Sciatic nerve (tissue), 2 donors: ENCODE measurements at regions not wholly inside any gene's neighbourhood (a gene's known extent, or its start where the extent isn't known, plus 50 kb on each side); places are given as distances from the start of the nearest gene placed in this dataset.
"Not testable (repeated sequence)": the region's sequence is repeated elsewhere in the genome, so short reads cannot be mapped to it uniquely, and the experiment has no call there.

Experiments
- ATAC-seq: fragments of 200-7000 bp; cut with Tn5 transposase; one replicate; pipeline ENCODE4 v1.9.1; 2020; ENCODE audit warnings: mild to moderate bottlenecking, moderate library complexity
- DNase-seq: peaks from one replicate; pipeline ENCODE4 v3.0.0-alpha.2; 2020; ENCODE audit warnings: low spot score
- intact Hi-C: fragments of 100-400 bp; cut with DNase I; formaldehyde crosslinking; loops from one replicate; pipeline ENCODE4 v1.14.2; 2022
- donor health status: DM: no; HTN: no; CAD: no.
- donor health status: DM: no; HTN: no; CAD: no.

DNA sequence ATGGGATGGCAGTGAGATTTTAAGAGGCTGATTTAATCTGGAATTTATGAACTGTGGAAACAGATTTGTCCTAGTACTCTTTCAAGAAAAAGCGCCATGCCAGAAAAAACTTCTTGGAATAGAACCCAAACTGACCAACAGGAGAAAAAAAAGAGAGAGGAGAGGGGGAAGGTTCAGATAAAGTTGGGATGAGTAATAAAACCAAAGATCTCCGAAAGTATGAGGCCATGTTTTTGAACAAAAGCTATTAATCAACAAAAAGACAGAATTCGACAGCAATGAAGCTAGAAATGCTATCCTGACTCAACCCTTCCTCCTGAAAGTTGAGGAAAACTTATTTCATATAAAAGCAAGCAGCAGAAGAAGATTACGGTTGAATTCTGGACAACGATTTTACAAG lies 135.5 kb downstream of the CEMIP2 start:
- no peak for ATAC-seq
- intact Hi-C loops = no loop called here
- DNase-seq = no peak

DNA sequence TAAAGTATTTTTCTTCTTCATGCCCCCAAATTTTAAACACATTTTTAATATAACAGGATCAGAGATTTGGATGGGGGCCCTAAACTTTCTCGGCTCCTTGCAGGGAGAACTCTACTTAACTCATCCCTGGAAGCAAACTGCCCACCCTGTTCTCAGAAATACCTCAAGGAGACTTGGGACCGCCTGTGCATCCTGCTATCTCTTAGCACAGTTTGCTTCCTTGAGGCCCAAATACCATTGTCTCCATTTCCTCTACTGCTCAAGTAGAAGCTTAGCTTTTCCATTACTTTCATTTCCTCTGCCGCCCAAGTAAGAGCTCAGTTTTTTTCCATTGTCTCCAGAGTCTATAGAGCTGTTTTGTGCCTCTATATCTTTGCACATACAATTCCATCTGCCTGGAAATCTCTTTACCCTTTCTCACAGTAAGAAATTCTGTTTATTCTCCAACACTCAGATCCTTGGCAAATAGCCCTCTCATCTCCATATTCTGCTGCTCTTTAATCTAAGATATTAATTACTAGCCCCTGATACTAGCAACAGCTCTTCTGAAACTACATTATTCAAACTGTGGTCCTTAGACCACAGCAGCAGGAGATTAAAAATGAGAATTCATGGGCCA lies 137.8 kb downstream of the CEMIP2 start:
- no peak for ATAC-seq
- intact Hi-C loops = no loop called here
- no peak for DNase-seq

DNA sequence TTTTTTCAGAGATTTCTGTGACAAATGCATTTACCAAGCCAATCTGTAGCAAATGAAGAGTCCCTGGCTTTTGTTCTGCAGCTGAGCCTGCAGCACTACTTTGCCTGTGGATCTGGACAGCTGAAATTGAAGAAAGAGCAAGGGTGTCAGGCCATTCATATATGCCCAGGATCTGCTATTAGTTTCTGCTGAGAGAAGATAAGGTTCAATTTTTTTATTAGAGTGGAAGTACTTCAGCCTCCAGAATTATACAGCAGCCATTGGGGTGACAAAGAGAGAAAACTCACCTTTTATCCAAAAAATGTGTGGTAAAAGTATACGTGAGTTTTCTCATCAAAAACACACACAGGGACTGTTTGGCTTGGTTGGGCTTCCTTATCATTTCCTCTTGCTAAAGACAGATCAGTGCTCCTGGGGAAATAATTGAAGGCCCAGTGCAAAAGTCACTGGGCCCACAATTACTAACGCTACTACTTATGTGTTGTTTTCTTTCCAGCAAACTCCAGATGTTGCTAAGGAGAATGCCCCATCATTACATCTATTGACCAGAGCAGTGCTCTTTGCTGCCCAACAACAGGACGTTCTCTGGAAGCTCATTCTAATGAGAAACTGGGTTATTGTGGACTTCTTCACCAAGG lies 138.6 kb downstream of the CEMIP2 start:
- no peak for ATAC-seq
- intact Hi-C loops = no loop called here
- DNase-seq = no peak

DNA sequence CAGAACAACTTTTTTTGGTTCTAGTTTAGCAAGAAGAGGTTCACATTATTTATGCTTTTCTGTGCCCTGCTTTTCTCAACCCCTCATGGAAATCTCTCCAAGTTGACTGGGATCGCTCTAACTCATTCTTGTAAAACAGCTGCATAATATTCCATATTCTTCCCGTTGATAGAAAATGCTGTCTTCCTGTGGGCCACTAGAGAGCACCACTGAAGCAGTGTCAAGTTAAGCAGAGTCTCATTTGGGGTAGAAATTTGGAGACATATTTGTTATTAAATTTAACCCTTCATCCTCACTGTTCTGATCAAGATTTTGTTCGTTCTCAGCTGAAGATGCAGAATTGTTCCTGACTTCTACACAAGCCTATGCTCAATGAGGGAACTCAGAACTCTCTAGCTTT lies 140.1 kb downstream of the CEMIP2 start:
- no peak for ATAC-seq
- no peak for DNase-seq
- intact Hi-C loops = no loop called here

DNA sequence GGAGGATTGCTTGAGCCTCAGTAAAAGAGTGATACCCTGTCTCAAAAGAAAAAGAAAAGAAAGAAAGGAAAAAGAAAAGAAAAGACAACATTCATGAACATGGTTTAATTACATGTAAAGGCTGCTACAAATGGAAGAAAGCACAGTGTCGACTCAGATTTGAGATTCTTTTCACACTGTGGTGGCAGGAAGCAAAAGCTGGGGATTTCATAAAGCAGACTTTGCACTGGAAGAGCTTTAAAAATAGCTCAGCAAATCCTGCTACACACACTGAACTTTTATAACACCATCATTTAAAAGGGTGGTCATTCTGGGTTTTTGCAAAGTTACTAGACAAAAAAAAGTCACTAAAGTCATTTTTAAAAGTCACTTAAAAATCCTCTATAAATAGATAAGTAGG lies 140.8 kb downstream of the CEMIP2 start:
- intact Hi-C loops = no loop called here
- ATAC-seq = no peak
- no peak for DNase-seq

DNA sequence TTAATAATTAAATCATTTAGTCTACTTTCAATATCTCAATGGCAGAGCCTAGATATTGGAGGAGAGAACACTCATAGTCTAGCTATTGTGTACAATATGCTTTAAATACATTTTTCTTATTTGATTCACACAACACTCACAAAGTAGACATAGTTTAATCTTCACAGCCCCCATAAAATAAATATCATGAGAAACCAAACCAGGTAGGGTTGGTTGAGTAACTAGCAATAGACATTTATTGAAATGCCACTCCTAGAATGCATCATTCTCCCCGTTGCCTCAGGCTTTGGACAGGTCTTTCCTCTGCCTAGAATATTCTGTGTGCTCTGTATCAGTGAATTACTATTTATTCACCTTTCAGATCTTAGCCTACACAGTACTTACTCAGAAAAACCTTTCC lies 141.9 kb downstream of the CEMIP2 start:
- ATAC-seq = no peak
- no peak for DNase-seq
- intact Hi-C loops = no loop called here

DNA sequence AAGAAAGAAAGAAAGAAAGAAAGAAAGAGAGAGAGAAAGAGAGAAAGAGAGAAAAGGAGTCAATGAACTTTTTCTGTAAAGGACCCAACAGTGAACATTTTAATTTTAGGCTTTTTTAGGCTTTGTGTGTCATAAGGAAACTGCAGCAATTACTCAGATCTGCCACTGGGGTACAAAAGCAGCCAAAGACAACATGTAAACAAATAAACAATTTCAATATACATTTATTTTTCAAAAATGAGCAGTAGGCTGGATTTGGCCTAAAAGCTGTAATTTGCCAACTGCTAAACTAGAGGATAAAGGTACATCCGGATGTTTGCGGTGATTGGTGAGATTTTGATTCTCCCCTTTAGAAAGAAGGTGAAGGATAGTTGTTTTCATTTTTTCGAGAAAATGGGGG lies 143.6 kb downstream of the CEMIP2 start:
- ATAC-seq (no peak), DNase-seq (no peak)
- intact Hi-C loops = no loop called here

DNA sequence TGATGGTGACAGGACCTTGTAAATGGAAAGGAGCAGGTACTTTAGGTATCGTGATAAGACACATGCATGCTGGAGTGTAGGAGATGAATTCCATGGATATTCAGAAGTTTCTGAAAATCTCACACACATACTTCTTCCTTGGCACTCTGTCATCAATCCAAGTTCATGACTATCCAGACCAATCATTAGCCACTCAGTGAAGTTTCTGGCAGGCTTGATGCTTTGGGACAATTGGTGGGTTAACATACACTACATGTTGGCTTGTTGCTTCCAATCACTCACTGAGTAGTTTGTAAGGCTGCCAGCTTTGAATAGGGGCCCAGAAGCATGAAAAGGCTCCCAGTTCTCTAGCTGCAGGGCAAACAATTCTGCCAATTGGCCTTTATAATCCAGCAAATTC lies 147.6 kb downstream of the CEMIP2 start:
- intact Hi-C loops = no loop called here
- ATAC-seq (no peak), DNase-seq (no peak)

DNA sequence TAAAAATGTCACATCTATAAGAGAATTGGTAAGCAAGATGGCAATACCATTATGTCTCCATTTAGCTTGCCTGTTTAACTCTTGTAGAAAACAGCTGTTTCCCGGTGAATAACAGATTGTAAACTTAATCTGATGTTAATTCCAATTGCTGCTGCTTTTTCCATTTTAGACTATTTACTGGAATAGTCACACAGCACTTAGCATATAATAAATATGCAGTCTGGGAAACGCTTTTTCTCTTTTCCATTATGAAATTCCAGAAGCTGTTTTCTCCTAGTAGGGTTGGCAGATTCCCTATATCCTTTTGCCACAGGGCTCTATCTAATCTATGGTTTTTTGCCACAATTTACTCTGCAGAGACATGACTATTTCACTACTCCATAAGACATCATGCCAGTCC lies 148.0 kb downstream of the CEMIP2 start:
- DNase-seq = no peak
- ATAC-seq = no peak

DNA sequence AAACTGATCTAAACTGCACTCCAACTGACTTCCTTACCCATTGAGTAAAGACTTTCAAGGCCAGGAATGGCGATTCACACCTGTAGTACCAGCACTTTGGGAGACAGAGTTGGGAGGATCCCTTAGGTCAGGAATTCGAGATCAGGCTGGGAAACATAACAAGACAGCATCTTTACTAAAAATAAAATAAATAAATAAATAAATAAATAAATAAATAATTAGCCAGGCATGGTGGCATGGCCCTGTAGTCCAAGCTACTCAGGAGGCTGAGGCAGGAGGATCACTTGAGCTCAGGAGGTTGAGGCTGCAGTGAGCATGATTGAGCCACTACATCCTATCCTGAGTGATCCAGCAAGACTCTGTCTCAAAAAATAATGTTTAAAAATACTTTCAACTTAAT lies 148.4 kb downstream of the CEMIP2 start:
- DNase-seq = no peak
- intact Hi-C loops = no loop called here
- no peak for ATAC-seq

More for the DNA sequence above, 148.0 kb downstream of the CEMIP2 start:
- intact Hi-C loops = no loop called here

DNA sequence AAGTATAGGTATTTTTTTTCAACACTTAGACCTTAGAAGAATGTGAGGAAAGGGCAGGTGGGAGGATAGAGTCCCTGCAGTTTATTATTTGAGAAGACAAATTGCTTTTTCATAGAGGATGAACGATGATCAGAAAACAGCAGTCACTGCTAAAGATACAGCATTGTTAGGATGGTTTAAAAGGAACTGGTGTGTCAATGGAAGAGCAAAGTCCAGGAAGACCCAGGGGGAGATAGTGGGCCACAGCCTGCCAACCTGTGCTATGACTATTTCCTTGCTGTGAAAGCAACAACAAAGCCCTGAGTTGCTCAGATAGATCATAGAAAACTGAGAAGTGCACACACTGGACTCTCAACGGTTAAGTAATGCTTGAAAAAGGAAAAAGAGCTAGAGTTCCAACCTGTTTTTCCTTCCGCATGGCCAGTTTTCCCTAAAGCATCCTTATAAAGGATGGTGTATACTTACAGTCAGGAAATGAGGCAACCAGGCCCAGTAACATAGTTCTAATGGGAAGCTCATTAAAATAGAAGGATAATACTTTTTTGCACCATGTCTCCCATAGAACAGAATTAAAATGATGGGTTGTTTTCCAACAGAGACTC lies 153.8 kb downstream of the CEMIP2 start:
- intact Hi-C loops = no loop called here
- no peak for ATAC-seq

DNA sequence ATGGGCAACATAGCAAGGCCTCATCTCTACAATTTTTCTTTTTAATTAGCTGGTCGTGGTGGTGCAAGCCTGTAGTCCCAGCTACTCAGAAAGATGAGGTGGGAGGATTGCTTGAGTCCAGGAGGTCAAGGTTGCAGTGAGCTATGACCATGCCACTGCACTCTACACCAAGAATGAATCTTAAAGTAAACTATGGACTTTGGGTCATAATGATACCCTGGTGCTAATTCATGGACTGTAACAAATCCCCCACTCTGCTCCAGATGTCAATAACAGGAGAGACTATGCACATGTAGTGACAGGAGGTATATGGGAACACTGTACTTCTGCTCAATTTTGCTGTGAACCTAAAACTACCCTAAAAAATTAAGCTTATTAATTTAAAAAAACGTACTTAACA lies 155.4 kb downstream of the CEMIP2 start:
- ATAC-seq (no peak), DNase-seq (no peak)
- intact Hi-C loops = no loop called here

More for the DNA sequence above, 153.8 kb downstream of the CEMIP2 start:
- DNase-seq = no peak

DNA sequence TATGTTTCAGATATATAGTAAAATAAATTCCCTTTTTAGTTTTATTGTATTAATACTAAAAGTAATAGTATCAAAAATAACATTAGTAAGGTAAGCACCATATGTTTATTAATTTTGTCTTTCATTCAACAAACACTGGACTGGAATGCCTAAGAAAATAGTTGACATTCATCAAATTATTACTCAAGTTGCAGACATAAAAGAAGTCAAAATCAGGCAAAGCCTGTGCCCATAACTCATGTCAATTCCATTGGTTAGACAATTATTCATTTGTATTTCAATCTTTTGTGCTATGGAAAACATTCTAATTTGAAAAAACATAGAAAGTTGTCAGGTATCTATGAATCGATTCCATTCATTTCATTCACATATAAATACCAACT lies 158.9 kb downstream of the CEMIP2 start:
- DNase-seq = no peak
- no peak for ATAC-seq
- intact Hi-C loops = no loop called here

DNA sequence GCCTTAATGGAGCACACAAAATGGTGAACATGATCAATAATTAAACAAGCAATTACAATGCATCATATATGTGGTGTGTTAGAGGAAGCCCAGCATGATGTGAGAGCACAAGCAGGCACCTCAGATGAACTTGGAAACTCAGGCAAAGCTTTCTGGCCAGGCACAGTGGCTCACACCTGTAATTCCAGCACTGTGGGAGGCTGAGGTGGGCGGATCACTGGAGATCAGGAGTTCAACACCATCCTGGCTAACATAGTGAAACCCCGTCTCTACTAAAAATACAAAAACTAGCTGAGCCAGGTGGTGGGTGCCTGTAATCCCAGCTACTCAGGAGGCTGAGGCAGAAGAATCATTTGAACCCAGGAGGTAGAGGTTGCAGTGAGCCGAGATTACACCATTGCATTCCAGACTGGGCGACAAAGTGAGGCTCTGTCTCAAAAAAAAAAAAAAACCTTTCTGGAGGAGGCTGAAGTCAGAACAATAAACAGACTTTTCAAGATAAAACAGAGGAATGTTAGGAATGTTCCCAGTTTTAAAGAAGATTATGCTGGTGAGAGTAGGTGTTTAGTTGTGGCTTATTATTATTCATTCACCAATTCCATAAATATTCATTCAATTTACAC lies 159.4 kb downstream of the CEMIP2 start:
- ATAC-seq = no peak
- intact Hi-C loops = no loop called here
- DNase-seq = no peak

DNA sequence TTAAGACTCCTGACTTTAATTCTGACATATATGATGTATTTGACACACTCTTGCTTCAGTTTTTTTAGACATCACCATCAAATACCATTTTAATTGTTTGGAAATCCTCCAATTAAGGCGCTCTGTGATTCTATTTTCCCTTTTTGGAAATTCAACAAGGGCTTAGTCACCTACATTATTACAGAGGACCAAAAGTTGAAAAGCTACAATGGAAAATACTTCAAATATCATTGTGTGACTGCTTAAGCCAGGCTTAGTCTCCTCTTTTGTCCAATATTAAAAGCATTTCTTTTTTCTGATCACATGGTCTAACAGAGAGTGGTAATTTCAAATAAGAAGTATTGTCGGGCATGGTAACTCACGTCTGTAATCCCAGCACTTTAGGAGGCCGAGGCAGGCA lies 160.3 kb downstream of the CEMIP2 start:
- ATAC-seq = peak; percentile 56
- intact Hi-C loops = no loop called here
- no peak for DNase-seq

DNA sequence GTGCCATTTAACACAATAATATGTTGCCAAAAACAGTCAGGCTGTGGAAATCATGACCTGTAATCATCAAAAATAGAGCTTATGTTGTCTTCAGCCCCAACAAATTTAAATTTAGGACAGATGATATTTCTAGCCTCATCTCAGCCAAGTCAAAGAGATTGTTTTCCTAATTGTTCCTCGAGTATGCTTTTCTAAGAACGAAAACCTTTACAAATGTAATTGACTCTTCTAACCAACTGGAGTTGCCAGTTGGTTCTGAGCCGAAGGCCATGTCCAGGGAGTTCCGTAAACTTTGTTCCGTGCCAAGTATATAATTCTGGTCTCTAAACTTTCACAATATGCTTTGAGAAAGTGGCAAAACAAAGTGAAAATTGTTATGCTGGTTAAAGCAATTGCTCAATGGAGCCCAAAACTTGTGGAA lies 160.8 kb downstream of the CEMIP2 start:
- peak; percentile 90 for ATAC-seq
- intact Hi-C loops = no loop called here

DNA sequence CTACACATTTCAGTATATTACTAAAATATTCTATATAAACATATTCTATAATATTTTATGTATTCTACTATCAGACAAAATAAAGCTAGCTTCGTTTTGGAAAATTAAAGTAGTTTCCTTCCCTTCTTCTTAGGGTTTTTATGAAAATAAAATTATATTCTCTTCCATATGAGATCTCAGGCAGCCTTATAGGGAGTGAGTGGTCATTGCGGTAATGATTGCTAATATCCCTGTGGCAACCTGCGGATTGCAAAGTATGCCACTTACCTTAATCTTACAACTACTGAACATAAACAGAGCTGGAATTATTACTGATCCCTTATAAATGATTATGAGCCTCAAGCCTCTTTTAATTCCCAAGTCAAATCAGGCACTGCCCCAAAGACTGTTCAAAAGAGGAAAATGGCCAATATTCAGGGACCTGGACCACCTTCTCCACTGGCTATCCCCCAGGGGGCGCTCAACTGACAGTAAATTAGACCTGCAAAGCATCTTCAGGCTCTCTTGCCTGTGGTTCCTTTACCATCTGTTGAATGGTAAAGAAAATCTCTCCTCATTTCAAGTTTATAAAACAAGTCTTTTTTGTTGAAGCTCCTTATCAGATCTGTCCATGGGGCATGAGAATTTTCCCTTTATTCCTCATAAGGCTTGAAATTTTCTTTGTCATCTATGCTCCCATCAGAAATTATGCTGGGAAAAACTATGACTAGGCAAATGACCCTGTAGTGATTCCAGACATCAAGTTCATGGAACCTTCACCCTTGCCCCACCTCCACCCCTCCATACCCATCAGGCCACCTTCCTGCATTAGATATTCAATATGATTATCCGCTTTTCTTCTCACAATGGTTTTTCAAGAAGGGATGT lies 163.9 kb downstream of the CEMIP2 start:
- intact Hi-C loops = no loop called here
- DNase-seq = peak; percentile 84
- ATAC-seq = peak; percentile 54

More for the DNA sequence above, 160.8 kb downstream of the CEMIP2 start:
- no peak for DNase-seq

DNA sequence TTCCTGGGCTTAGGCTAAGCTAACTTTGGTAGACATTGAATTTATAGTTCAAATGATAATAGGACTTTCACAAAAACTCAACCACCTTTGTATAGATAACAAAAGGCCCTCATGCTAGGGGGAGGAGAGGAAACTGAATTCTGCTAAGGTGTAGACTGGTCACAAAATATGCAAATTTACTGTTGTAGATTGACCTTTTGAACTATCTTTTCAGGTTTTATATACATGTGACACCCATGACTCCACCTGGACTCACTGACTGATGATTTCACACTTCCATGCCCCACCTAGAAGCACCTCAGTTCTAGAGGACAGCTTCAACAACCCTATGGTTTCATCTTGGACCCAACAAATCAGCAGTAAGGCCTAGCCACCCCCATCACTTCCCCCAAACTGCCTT lies 165.7 kb downstream of the CEMIP2 start:
- ATAC-seq (no peak), DNase-seq (no peak)

DNA sequence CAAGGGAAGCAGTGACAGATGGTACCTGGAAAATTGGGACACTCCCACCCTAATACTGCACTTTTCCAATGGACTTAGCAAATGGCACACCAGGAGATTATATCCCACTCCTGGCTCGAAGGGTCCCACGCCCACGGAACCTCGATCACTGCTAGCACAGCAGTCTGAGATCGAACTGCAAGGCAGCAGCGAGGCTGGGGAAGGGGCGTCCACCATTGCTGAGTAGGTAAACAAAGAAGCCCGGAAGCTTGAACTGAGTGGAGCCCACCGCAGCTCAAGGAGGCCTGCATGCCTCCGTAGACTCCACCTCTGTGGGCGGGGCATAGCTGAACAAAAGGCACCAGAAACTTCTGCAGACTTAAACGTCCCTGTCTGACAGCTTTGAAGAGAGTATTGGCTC lies 172.6 kb downstream of the CEMIP2 start:
- DNase-seq, intact Hi-C loops, ATAC-seq: not testable (repeated sequence)

More for the DNA sequence above, 165.7 kb downstream of the CEMIP2 start:
- intact Hi-C loops = no loop called here
